ENCODE measurements at regions not wholly inside any gene's neighbourhood (a gene's known extent, or its start where the extent isn't known, plus 50 kb on each side); places are given as distances from the start of the nearest gene placed in this dataset.

- no peak for DNase-seq (ENCODE audit: extremely low read depth, insufficient read length)
- Histone ChIP-seq H3K4me3 (replicated peaks; ENCODE audit: low read depth, low read length) (no peak overlapping the region), H3K27me3 (replicated peaks; ENCODE audit: control insufficient read depth, insufficient read depth, low read length) (no peaks in the 10 kb centered on the region), H3K36me3 (ENCODE audit: control insufficient read depth, insufficient read depth, low read length) (no peaks in the 10 kb centered on the region)
- TF ChIP-seq, protein P1, sequence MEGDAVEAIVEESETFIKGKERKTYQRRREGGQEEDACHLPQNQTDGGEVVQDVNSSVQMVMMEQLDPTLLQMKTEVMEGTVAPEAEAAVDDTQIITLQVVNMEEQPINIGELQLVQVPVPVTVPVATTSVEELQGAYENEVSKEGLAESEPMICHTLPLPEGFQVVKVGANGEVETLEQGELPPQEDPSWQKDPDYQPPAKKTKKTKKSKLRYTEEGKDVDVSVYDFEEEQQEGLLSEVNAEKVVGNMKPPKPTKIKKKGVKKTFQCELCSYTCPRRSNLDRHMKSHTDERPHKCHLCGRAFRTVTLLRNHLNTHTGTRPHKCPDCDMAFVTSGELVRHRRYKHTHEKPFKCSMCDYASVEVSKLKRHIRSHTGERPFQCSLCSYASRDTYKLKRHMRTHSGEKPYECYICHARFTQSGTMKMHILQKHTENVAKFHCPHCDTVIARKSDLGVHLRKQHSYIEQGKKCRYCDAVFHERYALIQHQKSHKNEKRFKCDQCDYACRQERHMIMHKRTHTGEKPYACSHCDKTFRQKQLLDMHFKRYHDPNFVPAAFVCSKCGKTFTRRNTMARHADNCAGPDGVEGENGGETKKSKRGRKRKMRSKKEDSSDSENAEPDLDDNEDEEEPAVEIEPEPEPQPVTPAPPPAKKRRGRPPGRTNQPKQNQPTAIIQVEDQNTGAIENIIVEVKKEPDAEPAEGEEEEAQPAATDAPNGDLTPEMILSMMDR (IDR thresholded peaks at IDR 0.05; ENCODE audit: insufficient read depth, low read length, poor library complexity, severe bottlenecking): no peak
Observed at GRCh38 chr11:37830529-37830928, 1232.5 kb upstream of the RAG2 start.

DNA sequence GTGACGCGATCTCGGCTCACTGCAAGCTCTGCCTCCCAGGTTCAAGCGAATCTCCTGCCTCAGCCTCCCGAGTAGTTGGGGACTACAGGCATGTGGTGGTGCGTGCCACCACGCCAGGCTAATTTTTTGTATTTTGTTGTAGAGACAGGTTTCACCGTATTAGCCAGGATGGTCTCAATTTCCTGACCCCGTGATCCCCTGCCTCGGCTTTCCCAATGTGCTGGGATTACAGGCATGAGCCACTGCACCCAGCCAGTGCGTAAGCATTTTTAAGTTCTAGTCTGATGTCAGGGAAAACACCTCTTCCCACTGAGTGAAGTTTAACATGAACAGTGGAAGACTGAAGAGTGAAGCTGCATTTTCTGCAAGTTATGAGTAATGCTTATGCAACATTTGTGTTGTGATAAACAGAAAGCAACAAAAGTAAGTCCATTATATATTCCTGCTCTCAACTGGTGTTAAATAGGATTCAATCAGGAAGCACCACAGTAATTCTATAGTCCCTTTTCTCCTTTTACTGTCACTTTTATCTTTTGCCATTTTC is 1219.8 kb upstream of the RAG2 start:
- no peak overlapping the region for H3K4me3 ChIP-seq (replicated peaks; ENCODE audit: low read depth, low read length)
- TF ChIP-seq, protein P1 (IDR thresholded peaks at IDR 0.05; ENCODE audit: insufficient read depth, low read length, poor library complexity, severe bottlenecking): no peak

DNA sequence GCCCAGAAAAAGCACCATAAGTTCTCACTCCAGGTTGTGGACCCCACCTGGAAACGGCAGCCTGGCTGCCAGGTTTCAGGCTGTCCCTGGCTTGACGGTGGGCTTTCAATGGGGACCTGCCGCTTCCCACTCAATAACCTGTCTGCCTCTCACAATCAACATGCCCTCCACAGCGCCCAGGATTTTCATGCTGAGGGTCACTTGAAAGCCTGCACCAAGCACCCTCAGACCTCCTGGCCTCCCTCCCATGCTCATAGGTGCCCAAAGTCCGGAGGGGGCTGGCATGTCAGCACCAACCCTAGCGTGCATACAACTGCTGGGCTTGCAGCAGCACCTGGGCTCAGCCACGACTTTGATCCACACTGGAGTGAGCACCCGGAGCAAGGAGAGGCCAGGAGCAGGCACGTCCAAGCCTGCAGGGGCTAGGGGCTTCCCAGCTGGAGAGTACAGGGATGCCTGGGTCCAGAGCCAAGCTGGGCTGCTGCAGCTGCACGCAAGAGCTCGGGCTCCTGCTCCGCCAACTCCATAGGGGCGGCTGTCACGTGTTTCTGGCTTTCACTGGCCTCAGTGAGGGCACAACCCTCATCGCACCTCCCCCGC is 1214.3 kb upstream of the RAG2 start:
- TF ChIP-seq, protein P1 (IDR thresholded peaks at IDR 0.05; ENCODE audit: insufficient read depth, low read length, poor library complexity, severe bottlenecking): no peak
- H3K36me3 ChIP-seq (ENCODE audit: control insufficient read depth, insufficient read depth, low read length): no peaks in the 10 kb centered on the region

More for the DNA sequence above, 1219.8 kb upstream of the RAG2 start:
- no peaks in the 10 kb centered on the region for H3K27me3 ChIP-seq (replicated peaks; ENCODE audit: control insufficient read depth, insufficient read depth, low read length)
- no peak for DNase-seq (ENCODE audit: extremely low read depth, insufficient read length)
- H3K36me3 ChIP-seq (ENCODE audit: control insufficient read depth, insufficient read depth, low read length): no peaks in the 10 kb centered on the region

GRCh38 chr11:37811349-37811748 is 1213.3 kb upstream of the RAG2 start:
- no peak overlapping the region for H3K4me3 ChIP-seq (replicated peaks; ENCODE audit: low read depth, low read length)
- H3K36me3 ChIP-seq (ENCODE audit: control insufficient read depth, insufficient read depth, low read length): no peaks in the 10 kb centered on the region
- TF ChIP-seq, protein P1 (IDR thresholded peaks at IDR 0.05; ENCODE audit: insufficient read depth, low read length, poor library complexity, severe bottlenecking): no peak
- H3K27me3 ChIP-seq (replicated peaks; ENCODE audit: control insufficient read depth, insufficient read depth, low read length): no peaks in the 10 kb centered on the region
- no peak for DNase-seq (ENCODE audit: extremely low read depth, insufficient read length)

More for the DNA sequence above, 1214.3 kb upstream of the RAG2 start:
- H3K27me3 ChIP-seq (replicated peaks; ENCODE audit: control insufficient read depth, insufficient read depth, low read length): no peaks in the 10 kb centered on the region
- no peak for DNase-seq (ENCODE audit: extremely low read depth, insufficient read length)
- H3K4me3 ChIP-seq (replicated peaks; ENCODE audit: low read depth, low read length): no peak overlapping the region

GRCh38 chr11:37804666-37805065 is 1206.6 kb upstream of the RAG2 start:
- no peaks in the 10 kb centered on the region for H3K36me3 ChIP-seq (ENCODE audit: control insufficient read depth, insufficient read depth, low read length)
- DNase-seq (ENCODE audit: extremely low read depth, insufficient read length): no peak
- no peak overlapping the region for H3K4me3 ChIP-seq (replicated peaks; ENCODE audit: low read depth, low read length)
- TF ChIP-seq, protein P1 (IDR thresholded peaks at IDR 0.05; ENCODE audit: insufficient read depth, low read length, poor library complexity, severe bottlenecking): no peak
- H3K27me3 ChIP-seq (replicated peaks; ENCODE audit: control insufficient read depth, insufficient read depth, low read length): no peaks in the 10 kb centered on the region

Measured in GM06990 (cell line).